SK-N-SH treated with all-trans-retinoic acid at 6 μM for 48 hours (cell line): ENCODE measurements at regions not wholly inside any gene's neighbourhood (a gene's known extent, or its start where the extent isn't known, plus 50 kb on each side); places are given as distances from the start of the nearest gene placed in this dataset.

Experiments
- CREB5 ChIP-seq: fragments of 250-450 bp; sonication (Bioruptor Pico); IDR thresholded peaks from 2 replicates; pipeline ENCODE4 v1.5.1; 2020; ENCODE audit warnings: low read depth, mild to moderate bottlenecking, moderate library complexity
- CSDC2 ChIP-seq: fragments of 250-450 bp; sonication (Bioruptor Pico); IDR thresholded peaks from 2 replicates; pipeline ENCODE4 v1.5.0; 2020; ENCODE audit warnings: mild to moderate bottlenecking, moderate library complexity
- ESRRG ChIP-seq: fragments of 250-450 bp; sonication (Bioruptor Pico); IDR thresholded peaks from 2 replicates; pipeline ENCODE4 v1.6.1; 2021; ENCODE audit warnings: mild to moderate bottlenecking
- GLIS3 ChIP-seq: fragments of 250-450 bp; sonication (Bioruptor Pico); IDR thresholded peaks from 2 replicates; pipeline ENCODE4 v1.5.0; 2020; ENCODE audit warnings: mild to moderate bottlenecking, moderate library complexity
- ISL1 ChIP-seq: fragments of 250-450 bp; sonication (Bioruptor Pico); IDR thresholded peaks from 2 replicates; pipeline ENCODE4 v2.1.2; 2022; ENCODE audit warnings: mild to moderate bottlenecking, moderate library complexity
- PATZ1 ChIP-seq: fragments of 250-450 bp; sonication (Bioruptor Pico); IDR thresholded peaks from 2 replicates; pipeline ENCODE4 v1.8.0; 2020; ENCODE audit warnings: mild to moderate bottlenecking, moderate library complexity, borderline replicate concordance
- RARB ChIP-seq: fragments of 250-450 bp; sonication (Bioruptor Pico); IDR thresholded peaks from 2 replicates; pipeline ENCODE4 v1.8.0; 2021; ENCODE audit warnings: mild to moderate bottlenecking, moderate library complexity
- TSHZ2 ChIP-seq: fragments of 250-450 bp; sonication (Bioruptor Pico); IDR thresholded peaks from 2 replicates; pipeline ENCODE4 v1.5.0; 2020; ENCODE audit warnings: mild to moderate bottlenecking, moderate library complexity
- ZFP3 ChIP-seq: fragments of 250-450 bp; sonication (Bioruptor Pico); IDR thresholded peaks from 2 replicates; pipeline ENCODE4 v1.5.0; 2020; ENCODE audit warnings: mild to moderate bottlenecking, moderate library complexity
- ZFP30 ChIP-seq: fragments of 450-650 bp; formaldehyde crosslinking; IDR thresholded peaks from 2 replicates; pipeline ENCODE4 v1.5.0; 2022; ENCODE audit warnings: mild to moderate bottlenecking, moderate library complexity
- ZNF565 ChIP-seq: fragments of 450-650 bp; formaldehyde crosslinking; conservative IDR thresholded peaks from 2 replicates; pipeline ENCODE4 v1.5.0; 2020; ENCODE audit warnings: low read depth, mild to moderate bottlenecking, moderate library complexity

- TF ChIP-seq ESRRG (no peak), ISL1 (CRISPR knock-in tag) (no peak), PATZ1 (CRISPR knock-in tag) (no peak), GLIS3 (no peak), ZNF565 (CRISPR knock-in tag) (no peak), ZFP30 (no peak), RARB (no peak), TSHZ2 (CRISPR knock-in tag) (no peak), ZFP3 (CRISPR knock-in tag) (no peak), CSDC2 (no peak), CREB5 (CRISPR knock-in tag) (no peak)
Measured at GRCh38 chr3:34837848-34838741, 801.2 kb upstream of the ARPP21 start.
